ENCODE measurements at regions not wholly inside any gene's neighbourhood (a gene's known extent, or its start where the extent isn't known, plus 50 kb on each side); places are given as distances from the start of the nearest gene placed in this dataset.

DNA sequence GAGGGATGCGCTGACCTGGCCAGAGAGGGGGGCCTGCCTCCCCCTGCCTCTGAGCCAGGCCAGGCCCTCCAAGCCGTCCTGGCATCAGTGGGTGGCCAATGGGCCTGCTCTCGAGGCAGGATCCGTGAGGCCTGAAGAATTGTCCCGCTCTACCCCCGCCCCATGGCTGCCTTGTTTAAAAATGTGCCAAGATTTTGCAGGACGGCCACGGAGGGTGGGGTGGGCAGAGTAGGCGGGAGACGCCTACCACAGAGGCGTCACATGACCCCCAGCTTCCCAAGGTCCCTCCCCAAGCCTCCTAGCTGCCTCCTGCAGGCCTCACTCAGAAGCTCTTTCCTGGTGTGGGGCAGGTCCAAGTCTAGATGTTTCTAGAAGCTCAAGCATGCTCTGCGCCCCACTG, 69.5 kb downstream of the ENGASE start:
- Mint-ChIP-seq H3K4me1 (ENCODE audit: low read depth) (no peaks in the 10 kb centered on the region), H3K9me3 (ENCODE audit: insufficient read depth) (no peaks in the 10 kb centered on the region), H3K27ac (no peak overlapping the region), H3K4me3 (no peak overlapping the region), H3K27me3 (ENCODE audit: low read depth) (no peaks in the 10 kb centered on the region), H3K36me3 (ENCODE audit: low read depth) (no peaks in the 10 kb centered on the region)
- no peak for DNase-seq
- ChIA-PET POLR2A (no interaction called here), CTCF (no interaction called here)
- ATAC-seq: no peak

DNA sequence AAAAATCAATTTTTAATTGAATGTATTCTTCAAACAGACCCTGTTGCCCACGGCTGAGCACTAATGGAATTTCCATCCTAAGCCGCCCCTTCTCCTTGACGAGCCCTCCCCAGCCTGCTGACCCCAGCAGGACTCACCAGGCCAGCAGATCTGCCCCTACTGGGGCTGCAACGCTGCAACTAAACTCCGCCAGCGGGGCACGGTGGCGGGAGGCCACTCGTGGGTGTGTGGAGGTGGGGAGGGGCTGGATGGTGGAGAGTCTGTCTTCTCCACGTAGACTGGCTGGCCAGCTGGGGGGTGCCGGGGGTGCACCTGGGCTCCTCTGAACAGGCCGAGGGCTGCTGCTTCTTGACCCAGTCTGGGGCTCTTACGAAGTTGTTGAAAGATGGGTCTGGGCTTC, 67.8 kb downstream of the ENGASE start:
- Mint-ChIP-seq H3K27me3 (ENCODE audit: low read depth) (no peaks in the 10 kb centered on the region), H3K36me3 (ENCODE audit: low read depth) (no peaks in the 10 kb centered on the region), H3K4me3 (no peak overlapping the region), H3K9me3 (ENCODE audit: insufficient read depth) (no peaks in the 10 kb centered on the region), H3K27ac (no peak overlapping the region), H3K4me1 (ENCODE audit: low read depth) (no peaks in the 10 kb centered on the region)
- DNase-seq (no peak), ATAC-seq (no peak)
- ChIA-PET POLR2A (no interaction called here), CTCF (no interaction called here)

DNA sequence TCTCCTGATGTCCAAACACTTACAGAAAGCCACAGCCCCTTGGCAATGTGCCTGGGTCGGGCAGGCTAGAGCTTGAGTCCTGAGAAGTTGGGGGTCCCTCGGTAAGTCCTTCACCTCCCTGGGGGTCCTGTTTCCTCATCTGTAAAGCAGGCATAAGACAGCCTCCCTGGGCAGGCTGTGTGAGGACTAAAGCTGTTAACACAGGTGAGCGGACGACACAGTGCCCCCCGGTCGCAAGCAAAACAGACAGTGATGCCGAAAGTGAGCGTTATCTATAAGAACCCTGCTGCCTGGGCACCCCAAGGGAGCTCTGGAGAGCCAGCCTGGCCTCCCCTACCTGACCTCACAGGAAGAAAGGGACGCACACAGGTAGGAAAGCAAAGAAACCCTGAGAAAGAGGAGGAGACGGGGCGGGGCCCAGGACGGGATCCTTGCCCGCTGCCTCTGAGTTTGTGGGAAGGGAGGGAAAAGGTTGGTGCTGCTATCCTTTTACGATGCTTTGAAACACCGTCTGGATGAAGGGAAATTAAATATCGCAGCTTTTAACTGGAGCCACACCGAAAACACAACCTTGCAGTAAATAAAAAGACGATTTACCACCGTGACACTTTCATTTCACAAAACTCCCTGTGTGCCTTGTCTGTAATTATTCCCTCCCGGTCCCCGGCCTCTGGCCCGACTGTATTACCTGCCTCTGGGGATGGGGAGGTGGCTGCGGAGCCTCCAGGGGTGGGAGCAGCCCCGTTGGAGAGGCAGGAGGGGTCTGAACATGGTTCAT, 67.1 kb downstream of the ENGASE start:
- Mint-ChIP-seq H3K27ac (no peak overlapping the region), H3K36me3 (ENCODE audit: low read depth) (no peaks in the 10 kb centered on the region), H3K27me3 (ENCODE audit: low read depth) (no peaks in the 10 kb centered on the region), H3K9me3 (ENCODE audit: insufficient read depth) (no peaks in the 10 kb centered on the region), H3K4me1 (ENCODE audit: low read depth) (no peaks in the 10 kb centered on the region), H3K4me3 (no peak overlapping the region)
- ATAC-seq (no peak), DNase-seq (no peak)
- POLR2A ChIA-PET: no interaction called here
- CTCF ChIA-PET: no interaction called here

DNA sequence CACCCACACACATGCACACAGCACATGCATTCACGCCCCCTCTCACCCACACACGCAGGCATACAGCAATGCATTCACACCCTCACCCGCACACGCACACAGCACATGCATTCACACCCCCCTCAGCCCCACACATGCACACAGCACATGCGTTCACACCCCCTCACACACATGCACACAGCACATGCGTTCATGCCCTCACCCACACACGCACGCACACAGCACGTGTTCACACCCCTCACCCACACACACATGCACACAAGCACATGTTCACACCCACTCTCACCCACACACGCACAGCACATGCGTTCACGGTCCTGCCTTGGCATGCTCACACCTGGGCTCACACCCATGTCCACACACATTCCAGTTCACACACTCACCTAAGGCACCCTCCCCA, 64.2 kb downstream of the ENGASE start:
- Mint-ChIP-seq H3K4me1 (ENCODE audit: low read depth) (no peaks in the 10 kb centered on the region), H3K36me3 (ENCODE audit: low read depth) (no peaks in the 10 kb centered on the region), H3K4me3 (no peak overlapping the region), H3K27ac (no peak overlapping the region), H3K27me3 (ENCODE audit: low read depth) (no peaks in the 10 kb centered on the region), H3K9me3 (ENCODE audit: insufficient read depth) (no peaks in the 10 kb centered on the region)
- ChIA-PET CTCF (no interaction called here), POLR2A (no interaction called here)
- DNase-seq (no peak), ATAC-seq (no peak)

DNA sequence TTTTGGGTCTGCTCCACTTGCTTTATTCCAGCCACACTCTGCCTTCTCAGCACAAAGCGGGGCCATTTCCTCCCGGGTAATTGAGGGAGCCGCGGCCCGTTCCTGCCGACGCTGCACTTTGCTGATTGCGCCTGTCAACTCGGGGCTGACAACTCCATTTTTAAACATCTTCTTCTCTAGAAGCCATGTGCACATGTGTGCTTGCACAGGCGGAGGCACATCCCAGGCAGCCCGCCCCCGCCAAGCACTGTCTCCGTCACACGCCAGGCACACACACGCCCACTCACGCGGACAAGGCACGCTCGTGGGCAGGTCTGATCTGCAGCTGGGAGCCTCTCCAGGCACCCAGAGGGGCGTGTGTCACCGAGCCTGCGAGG, 63.2 kb downstream of the ENGASE start:
- DNase-seq (no peak), ATAC-seq (no peak)
- Mint-ChIP-seq H3K27me3 (ENCODE audit: low read depth) (no peaks in the 10 kb centered on the region), H3K27ac (no peak overlapping the region), H3K4me3 (no peak overlapping the region), H3K4me1 (ENCODE audit: low read depth) (no peaks in the 10 kb centered on the region), H3K9me3 (ENCODE audit: insufficient read depth) (no peaks in the 10 kb centered on the region), H3K36me3 (ENCODE audit: low read depth) (no peaks in the 10 kb centered on the region)
- ChIA-PET CTCF (no interaction called here), POLR2A (no interaction called here)

DNA sequence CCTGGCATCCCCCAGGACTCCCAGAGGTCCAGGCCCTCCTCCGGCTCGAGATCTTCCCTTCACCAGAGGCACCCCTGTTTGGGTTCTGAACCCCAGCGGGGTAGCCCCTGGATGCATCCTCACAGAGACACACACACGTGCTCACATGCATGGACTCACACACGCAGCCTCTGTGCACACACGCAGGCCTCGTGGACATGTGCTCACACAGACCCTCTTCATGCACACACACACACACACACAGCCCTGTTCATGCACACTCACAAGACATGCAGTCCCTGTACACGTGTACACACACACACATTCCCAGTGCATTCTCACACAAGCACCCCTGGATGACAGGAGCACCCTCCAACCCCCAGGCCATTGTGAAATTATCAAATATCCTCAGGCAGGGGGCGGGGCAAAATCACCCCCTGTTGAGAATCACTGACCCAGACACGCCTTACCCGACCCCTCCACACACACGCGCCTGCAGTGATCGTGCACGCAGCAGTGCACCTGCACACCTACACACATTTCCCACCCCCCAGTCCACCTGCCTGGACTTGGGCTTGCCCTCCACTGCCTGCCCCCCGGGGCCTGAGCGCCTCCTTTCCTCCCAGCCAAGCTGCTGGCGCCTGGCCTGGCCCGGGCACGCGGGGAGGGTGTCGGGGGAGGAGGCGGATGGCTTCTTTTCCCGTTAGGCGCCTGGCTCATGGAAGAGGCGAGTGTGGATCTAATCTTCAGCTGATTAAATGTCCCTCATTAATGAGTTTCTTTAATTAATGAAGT, 62.6 kb downstream of the ENGASE start:
- Mint-ChIP-seq H3K27ac (no peak overlapping the region), H3K4me1 (ENCODE audit: low read depth) (no peaks in the 10 kb centered on the region), H3K36me3 (ENCODE audit: low read depth) (no peaks in the 10 kb centered on the region), H3K27me3 (ENCODE audit: low read depth) (no peaks in the 10 kb centered on the region), H3K9me3 (ENCODE audit: insufficient read depth) (no peaks in the 10 kb centered on the region), H3K4me3 (no peak overlapping the region)
- POLR2A ChIA-PET: no interaction called here
- ATAC-seq: no peak
- no peak for DNase-seq
- CTCF ChIA-PET: no interaction called here

DNA sequence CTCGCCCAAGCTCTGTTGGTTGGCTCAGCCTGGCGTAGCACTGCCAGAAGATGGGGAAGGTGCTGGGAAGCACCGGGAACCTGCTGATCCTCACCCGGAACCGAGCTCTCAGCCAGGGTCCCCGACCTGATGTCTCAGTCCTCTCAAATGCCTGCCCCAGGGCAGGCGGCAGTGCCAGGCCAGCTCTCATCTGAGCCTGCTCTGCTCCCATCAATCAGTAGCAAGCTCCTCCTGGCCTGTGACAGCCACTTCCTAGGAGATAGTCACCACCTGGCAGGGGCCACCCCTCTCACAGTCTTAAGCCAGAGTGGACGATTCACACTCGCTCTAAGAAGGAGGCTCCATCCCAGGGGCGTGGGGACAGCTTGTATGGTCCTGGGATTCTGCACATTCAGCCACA, 62.0 kb downstream of the ENGASE start:
- ChIA-PET CTCF (no interaction called here), POLR2A (no interaction called here)
- DNase-seq (no peak), ATAC-seq (no peak)
- H3K27ac Mint-ChIP-seq: no peak overlapping the region
- no peaks in the 10 kb centered on the region for H3K27me3 Mint-ChIP-seq (ENCODE audit: low read depth)
- H3K4me1 Mint-ChIP-seq (ENCODE audit: low read depth): no peaks in the 10 kb centered on the region
- no peak overlapping the region for H3K4me3 Mint-ChIP-seq
- H3K36me3 Mint-ChIP-seq (ENCODE audit: low read depth): no peaks in the 10 kb centered on the region
- no peaks in the 10 kb centered on the region for H3K9me3 Mint-ChIP-seq (ENCODE audit: insufficient read depth)

Data from activated CD8-positive, alpha-beta T cell treated with anti-CD3 and anti-CD28 coated beads, Interleukin-2, amount 10 ng/mL, durations not matched to agents 7 days and 5 days (primary cell).